Testis (tissue), 2 donors: ENCODE measurements at regions not wholly inside any gene's neighbourhood (a gene's known extent, or its start where the extent isn't known, plus 50 kb on each side); places are given as distances from the start of the nearest gene placed in this dataset.

Experiments
- POLR2A ChIP-seq: fragments of 450-650 bp; IDR thresholded peaks from one replicate; pipeline ENCODE4 v1.6.1; 2017; ENCODE audit warnings: antibody characterized with exemption, mild to moderate bottlenecking, moderate library complexity
- TF ChIP-seq, protein P1 (sequence below), 3 experiments: fragments of 450-650 bp in 2 of 3; fragments of 200-600 bp in 1 of 3; sonication (generic) in 1 of 3; IDR thresholded peaks; one replicate each; pipeline ENCODE4 v1.5.1; 2016 to 2019; ENCODE audit warnings: antibody characterized with exemption in 3 of 3, mild to moderate bottlenecking in 2 of 3, moderate library complexity in 1 of 3

DNA sequence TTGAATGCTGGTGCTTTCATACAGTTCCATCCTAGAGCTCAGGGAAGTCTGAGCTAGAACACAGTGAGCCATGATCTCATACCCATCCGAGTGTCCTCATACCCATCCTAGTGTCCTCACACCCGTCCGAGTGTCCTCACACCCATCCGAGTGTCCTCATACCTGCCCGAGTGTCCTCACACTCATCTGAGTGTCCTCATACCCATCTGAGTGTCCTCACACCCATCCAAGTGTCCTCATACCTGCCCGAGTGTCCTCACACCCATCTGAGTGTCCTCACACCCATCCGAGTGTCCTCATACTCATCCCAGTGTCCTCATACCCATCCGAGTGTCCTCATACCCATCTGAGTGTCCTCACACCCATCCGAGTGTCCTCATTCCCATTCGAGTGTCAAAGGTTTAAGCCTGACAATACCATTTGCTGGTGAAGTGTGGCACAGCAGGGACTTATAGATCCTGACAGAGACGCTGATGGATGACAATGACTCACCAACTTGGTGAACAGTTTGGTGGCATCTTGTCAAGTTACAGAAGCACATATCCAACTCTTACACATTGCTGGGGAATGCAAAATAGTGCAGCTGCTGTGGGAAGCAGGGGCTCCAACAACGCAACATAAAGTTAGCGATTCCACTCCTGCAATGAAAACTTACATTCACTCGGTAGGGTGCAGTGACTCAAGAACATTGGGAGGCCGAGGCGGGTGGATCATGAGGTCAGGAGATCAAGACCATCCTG lies 77.0 kb upstream of the COL5A1 start:
- no peak for TF ChIP-seq POLR2A
- TF ChIP-seq, protein P1, sequence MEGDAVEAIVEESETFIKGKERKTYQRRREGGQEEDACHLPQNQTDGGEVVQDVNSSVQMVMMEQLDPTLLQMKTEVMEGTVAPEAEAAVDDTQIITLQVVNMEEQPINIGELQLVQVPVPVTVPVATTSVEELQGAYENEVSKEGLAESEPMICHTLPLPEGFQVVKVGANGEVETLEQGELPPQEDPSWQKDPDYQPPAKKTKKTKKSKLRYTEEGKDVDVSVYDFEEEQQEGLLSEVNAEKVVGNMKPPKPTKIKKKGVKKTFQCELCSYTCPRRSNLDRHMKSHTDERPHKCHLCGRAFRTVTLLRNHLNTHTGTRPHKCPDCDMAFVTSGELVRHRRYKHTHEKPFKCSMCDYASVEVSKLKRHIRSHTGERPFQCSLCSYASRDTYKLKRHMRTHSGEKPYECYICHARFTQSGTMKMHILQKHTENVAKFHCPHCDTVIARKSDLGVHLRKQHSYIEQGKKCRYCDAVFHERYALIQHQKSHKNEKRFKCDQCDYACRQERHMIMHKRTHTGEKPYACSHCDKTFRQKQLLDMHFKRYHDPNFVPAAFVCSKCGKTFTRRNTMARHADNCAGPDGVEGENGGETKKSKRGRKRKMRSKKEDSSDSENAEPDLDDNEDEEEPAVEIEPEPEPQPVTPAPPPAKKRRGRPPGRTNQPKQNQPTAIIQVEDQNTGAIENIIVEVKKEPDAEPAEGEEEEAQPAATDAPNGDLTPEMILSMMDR (IDR thresholded peaks at IDR 0.05) = no peak
